GM04504 (cell line): ENCODE measurements at regions not wholly inside any gene's neighbourhood (a gene's known extent, or its start where the extent isn't known, plus 50 kb on each side); places are given as distances from the start of the nearest gene placed in this dataset.
A peak's percentile ranks its signal among the peaks of the same experiment; 100 is the strongest.

ENCODE experiments used
- DNase-seq: peaks from one replicate; pipeline ENCODE4 v3.0.0-alpha.2; 2012; ENCODE audit warnings: low read depth

- no peak for DNase-seq
Measured at GRCh38 chr1:36643371-36644270, 160.9 kb upstream of the CSF3R start.

GRCh38 chr1:36642802-36643201, 160.1 kb upstream of the CSF3R start:
- DNase-seq = no peak

- no peak for DNase-seq
Measured at GRCh38 chr1:36641776-36642175, 159.1 kb upstream of the CSF3R start.

GRCh38 chr1:36639461-36639860, 156.7 kb upstream of the CSF3R start:
- DNase-seq = no peak

GRCh38 chr1:36638268-36638667, 155.6 kb upstream of the CSF3R start:
- no peak for DNase-seq

- DNase-seq = no peak
Measured at GRCh38 chr1:36636206-36636605, 153.5 kb upstream of the CSF3R start.

GRCh38 chr1:36635284-36635683, 152.6 kb upstream of the CSF3R start:
- DNase-seq = no peak

- no peak for DNase-seq
Measured at GRCh38 chr1:36628804-36629203, 146.1 kb upstream of the CSF3R start.

GRCh38 chr1:36626435-36626834, 143.7 kb upstream of the CSF3R start:
- DNase-seq = no peak

- DNase-seq = no peak
Measured at GRCh38 chr1:36625935-36626310, 143.2 kb upstream of the CSF3R start.

- DNase-seq = no peak
Measured at GRCh38 chr1:36625253-36625934, 142.7 kb upstream of the CSF3R start.

GRCh38 chr1:36624466-36624865, 141.8 kb upstream of the CSF3R start:
- no peak for DNase-seq

GRCh38 chr1:36622741-36623648, 140.3 kb upstream of the CSF3R start:
- DNase-seq = no peak

GRCh38 chr1:36621531-36621930, 138.8 kb upstream of the CSF3R start:
- no peak for DNase-seq

GRCh38 chr1:36620142-36620541, 137.4 kb upstream of the CSF3R start:
- DNase-seq = no peak

- no peak for DNase-seq
Measured at GRCh38 chr1:36614991-36615390, 132.3 kb upstream of the CSF3R start.

GRCh38 chr1:36614571-36614970, 131.9 kb upstream of the CSF3R start:
- no peak for DNase-seq

GRCh38 chr1:36613721-36614120, 131.0 kb upstream of the CSF3R start:
- DNase-seq = no peak

GRCh38 chr1:36612881-36613280, 130.2 kb upstream of the CSF3R start:
- no peak for DNase-seq

- no peak for DNase-seq
Measured at GRCh38 chr1:36612121-36612520, 129.4 kb upstream of the CSF3R start.

- DNase-seq = peak; percentile 5
Measured at GRCh38 chr1:36609241-36610027, 126.7 kb upstream of the CSF3R start.

- no peak for DNase-seq
Measured at GRCh38 chr1:36608272-36608671, 125.6 kb upstream of the CSF3R start.
